ENCODE measurements at regions not wholly inside any gene's neighbourhood (a gene's known extent, or its start where the extent isn't known, plus 50 kb on each side); places are given as distances from the start of the nearest gene placed in this dataset.

- TF ChIP-seq TAF1 (IDR thresholded peaks at IDR 0.05; ENCODE audit: borderline replicate concordance, insufficient read depth, low read length), result no peak
- no peak for TF ChIP-seq POLR2AphosphoS5 (IDR thresholded peaks at IDR 0.05; ENCODE audit: low read depth, low read length)
- TF ChIP-seq REST (IDR thresholded peaks at IDR 0.05; ENCODE audit: insufficient read depth in 1 of 2, low read depth in 2 of 2, low read length in 2 of 2), result no peak
- no peak for TF ChIP-seq SIN3A (IDR thresholded peaks at IDR 0.05; ENCODE audit: borderline replicate concordance, insufficient read depth, low read length)
These were observed 106.6 kb downstream of the SLC5A7 start for GRCh38 chr2:108092886-108093285.
